GM10248 (cell line): ENCODE measurements at regions not wholly inside any gene's neighbourhood (a gene's known extent, or its start where the extent isn't known, plus 50 kb on each side); places are given as distances from the start of the nearest gene placed in this dataset.
"Not testable (repeated sequence)": the region's sequence is repeated elsewhere in the genome, so short reads cannot be mapped to it uniquely, and the experiment has no call there.

ENCODE experiments used
- CTCF ChIA-PET: fragments of 300-600 bp; sonication (Branson Sonifier 250); formaldehyde crosslinking; extraction: SDS; loops from one replicate; lab custom pipeline; 2021; ENCODE audit warnings: antibody characterized with exemption; lab: Yijun Ruan, JAX
- POLR2A ChIA-PET: fragments of 350-650 bp; sonication (Branson Sonifier 250); formaldehyde crosslinking; extraction: SDS; loops from one replicate; lab custom pipeline; 2020; ENCODE audit warnings: antibody characterized with exemption; lab: Yijun Ruan, JAX
- DNase-seq: peaks from one replicate; pipeline ENCODE4 v3.0.0; 2012; ENCODE audit errors: extremely low spot score
- TF ChIP-seq, protein P1 (sequence below): IDR thresholded peaks from 2 replicates; pipeline ENCODE4 v1.5.1; 2012; ENCODE audit warnings: mild to moderate bottlenecking, low read depth; ENCODE audit errors: extremely low read depth, missing control alignments, control extremely low read depth

GRCh38 chr20:55650657-55651360 lies 354.5 kb downstream of the CBLN4 start:
- TF ChIP-seq, protein P1, sequence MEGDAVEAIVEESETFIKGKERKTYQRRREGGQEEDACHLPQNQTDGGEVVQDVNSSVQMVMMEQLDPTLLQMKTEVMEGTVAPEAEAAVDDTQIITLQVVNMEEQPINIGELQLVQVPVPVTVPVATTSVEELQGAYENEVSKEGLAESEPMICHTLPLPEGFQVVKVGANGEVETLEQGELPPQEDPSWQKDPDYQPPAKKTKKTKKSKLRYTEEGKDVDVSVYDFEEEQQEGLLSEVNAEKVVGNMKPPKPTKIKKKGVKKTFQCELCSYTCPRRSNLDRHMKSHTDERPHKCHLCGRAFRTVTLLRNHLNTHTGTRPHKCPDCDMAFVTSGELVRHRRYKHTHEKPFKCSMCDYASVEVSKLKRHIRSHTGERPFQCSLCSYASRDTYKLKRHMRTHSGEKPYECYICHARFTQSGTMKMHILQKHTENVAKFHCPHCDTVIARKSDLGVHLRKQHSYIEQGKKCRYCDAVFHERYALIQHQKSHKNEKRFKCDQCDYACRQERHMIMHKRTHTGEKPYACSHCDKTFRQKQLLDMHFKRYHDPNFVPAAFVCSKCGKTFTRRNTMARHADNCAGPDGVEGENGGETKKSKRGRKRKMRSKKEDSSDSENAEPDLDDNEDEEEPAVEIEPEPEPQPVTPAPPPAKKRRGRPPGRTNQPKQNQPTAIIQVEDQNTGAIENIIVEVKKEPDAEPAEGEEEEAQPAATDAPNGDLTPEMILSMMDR, result no peak
- CTCF ChIA-PET, result no interaction called here
- POLR2A ChIA-PET, result no interaction called here
- no peak for DNase-seq

DNA sequence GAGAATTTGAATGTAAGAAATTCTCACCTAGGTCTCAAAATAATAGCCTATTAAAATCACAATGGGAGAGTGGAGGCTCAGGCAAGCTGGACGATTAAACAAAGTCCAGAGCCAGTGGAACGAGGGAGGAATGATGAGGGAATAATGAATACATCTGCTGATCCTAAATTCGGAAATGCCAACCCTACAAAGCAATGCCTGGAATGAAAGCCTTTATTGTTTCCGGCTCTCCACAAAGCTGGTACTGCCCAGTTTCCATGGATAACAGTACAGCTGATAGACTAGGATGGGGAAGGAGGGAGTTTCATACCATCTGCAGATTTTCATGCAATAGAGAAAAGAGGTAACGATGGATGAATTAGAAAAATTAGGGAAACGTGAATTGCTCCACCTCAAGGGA lies 356.1 kb downstream of the CBLN4 start:
- no peak for DNase-seq
- POLR2A ChIA-PET, result no interaction called here
- CTCF ChIA-PET, result no interaction called here
- TF ChIP-seq, protein P1, result no peak

DNA sequence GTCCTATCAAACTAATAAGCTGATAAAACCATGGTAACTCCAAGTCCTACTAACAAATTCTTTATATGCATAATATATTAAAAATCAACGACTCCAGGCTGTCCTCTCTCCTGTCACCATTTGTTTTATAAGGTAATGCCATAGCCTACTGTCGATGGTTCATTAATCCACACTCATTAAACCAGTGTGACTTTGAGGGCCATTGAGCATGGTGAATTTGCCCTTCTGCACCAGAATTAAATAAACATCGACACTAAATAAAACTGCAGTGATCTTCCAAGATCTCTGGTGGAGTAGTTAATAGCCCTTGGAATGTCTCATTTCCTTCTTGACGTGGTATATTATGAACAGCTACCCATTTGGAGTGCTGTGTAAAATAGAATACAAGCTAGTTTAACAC lies 358.5 kb downstream of the CBLN4 start:
- no peak for DNase-seq
- ChIA-PET POLR2A (no interaction called here), CTCF (interaction anchor here (0.8 kb wide), 1 partner anchor 26 kb away, joined by 3 read pairs; no protein-coding TSS in a partner anchor)
- TF ChIP-seq, protein P1, result no peak

GRCh38 chr20:55641497-55641896 lies 363.8 kb downstream of the CBLN4 start:
- DNase-seq, result no peak
- ChIA-PET CTCF (interaction anchor here (1.0 to 1.1 kb wide), 2 partner anchors 9 to 11 kb away, joined by 3 to 5 read pairs; no protein-coding TSS in a partner anchor), POLR2A (no interaction called here)
- TF ChIP-seq, protein P1, result no peak

- POLR2A ChIA-PET, result no interaction called here
- CTCF ChIA-PET, result no interaction called here
- no peak for DNase-seq
- TF ChIP-seq, protein P1, result no peak
Measured at GRCh38 chr20:55635870-55636269, 369.4 kb downstream of the CBLN4 start.

- no peak for DNase-seq
- ChIA-PET CTCF (interaction anchor here (1.8 kb wide), 1 partner anchor 9 kb away, joined by 5 read pairs; no protein-coding TSS in a partner anchor), POLR2A (no interaction called here)
- TF ChIP-seq, protein P1, result no peak
Measured at GRCh38 chr20:55632592-55632991, 372.7 kb downstream of the CBLN4 start.

GRCh38 chr20:55629143-55629542 lies 376.2 kb downstream of the CBLN4 start:
- POLR2A ChIA-PET, CTCF ChIA-PET, DNase-seq: not testable (repeated sequence)
